ENCODE measurements at regions not wholly inside any gene's neighbourhood (a gene's known extent, or its start where the extent isn't known, plus 50 kb on each side); places are given as distances from the start of the nearest gene placed in this dataset.
"Not testable (repeated sequence)": the region's sequence is repeated elsewhere in the genome, so short reads cannot be mapped to it uniquely, and the experiment has no call there.

DNA sequence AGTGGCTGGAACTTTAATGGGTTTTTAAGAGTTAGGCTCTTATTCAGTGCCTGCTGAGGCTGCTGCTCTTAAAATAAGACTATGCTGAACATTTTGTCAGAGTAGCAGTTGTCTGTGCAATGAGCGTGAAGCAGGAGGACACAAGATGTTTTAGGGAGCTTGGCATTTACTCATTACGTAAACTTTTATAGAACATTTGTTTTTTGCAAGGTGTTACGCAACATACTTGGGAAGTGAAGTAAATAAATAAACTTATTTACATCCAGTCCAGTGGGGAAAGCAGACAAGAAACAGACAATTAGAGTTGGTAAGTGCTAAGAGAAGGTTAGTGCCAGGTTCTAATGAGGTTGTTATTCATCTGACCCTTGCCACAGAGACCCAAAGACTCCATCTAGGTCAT is 226.0 kb downstream of the HINT1 start:
- Mint-ChIP-seq H3K4me1 (ENCODE audit: low read depth) (no peaks in the 10 kb centered on the region), H3K9me3 (no peaks in the 10 kb centered on the region), H3K27me3 (ENCODE audit: low read depth) (peaks cover 6% of the 10 kb centered on the region), H3K4me3 (no peak overlapping the region), H3K36me3 (ENCODE audit: low read depth) (no peaks in the 10 kb centered on the region), H3K27ac (no peak overlapping the region)

DNA sequence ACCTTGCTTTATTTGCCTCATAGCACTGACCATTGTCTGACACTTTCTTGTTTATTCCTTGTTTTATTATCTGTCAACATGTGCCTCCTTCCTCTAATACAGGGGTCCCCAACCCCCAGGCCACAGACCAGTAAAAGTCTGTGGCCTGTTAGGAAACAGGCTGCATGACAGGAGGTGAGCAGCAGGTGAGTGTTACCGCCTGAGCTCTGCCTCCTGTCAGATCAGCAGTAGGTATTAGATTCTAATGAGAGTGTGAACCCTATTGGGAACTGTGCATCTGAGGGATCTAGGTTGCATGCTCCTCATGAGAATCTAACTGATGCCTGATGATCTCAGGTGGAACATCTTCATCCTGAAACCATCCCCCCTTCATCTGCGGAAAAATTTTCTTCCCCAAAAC is 228.0 kb downstream of the HINT1 start:
- Mint-ChIP-seq H3K36me3 (ENCODE audit: low read depth) (no peaks in the 10 kb centered on the region), H3K27me3 (ENCODE audit: low read depth) (no peaks in the 10 kb centered on the region), H3K9me3 (no peaks in the 10 kb centered on the region), H3K4me3 (no peak overlapping the region), H3K4me1 (ENCODE audit: low read depth) (no peaks in the 10 kb centered on the region), H3K27ac (no peak overlapping the region)

DNA sequence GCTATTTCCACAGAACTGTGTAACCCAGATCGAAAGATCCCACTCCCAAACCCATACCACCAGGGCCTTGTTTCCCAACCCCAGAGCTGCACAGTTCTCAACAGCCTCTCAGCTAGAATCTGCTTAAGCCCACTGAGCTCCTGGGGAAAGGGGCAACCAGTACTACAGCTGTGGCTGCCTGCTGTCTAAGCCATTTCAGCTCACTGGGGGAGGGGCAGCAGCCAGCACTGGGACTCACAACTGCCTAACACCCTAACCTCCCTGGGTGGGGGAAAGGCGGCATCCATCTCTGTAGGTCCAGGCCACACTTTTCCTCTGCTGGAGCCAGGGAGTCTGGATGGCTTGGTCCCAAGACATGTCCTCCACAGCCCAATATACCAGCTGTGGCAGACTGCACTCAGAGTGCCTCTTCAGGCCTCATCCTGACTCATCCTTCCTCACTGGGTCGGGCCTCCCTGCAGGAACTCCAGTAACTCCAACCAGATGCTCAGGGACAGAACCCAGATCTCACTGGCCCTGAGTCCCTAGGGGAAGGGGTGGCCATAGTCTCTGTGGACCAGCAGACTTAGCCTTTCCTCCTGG is 241.4 kb downstream of the HINT1 start:
- Mint-ChIP-seq H3K4me1 (ENCODE audit: low read depth) (no peaks in the 10 kb centered on the region), H3K27ac (no peak overlapping the region), H3K27me3 (ENCODE audit: low read depth) (no peaks in the 10 kb centered on the region), H3K36me3 (ENCODE audit: low read depth) (no peaks in the 10 kb centered on the region), H3K4me3 (no peak overlapping the region), H3K9me3 (no peaks in the 10 kb centered on the region)

DNA sequence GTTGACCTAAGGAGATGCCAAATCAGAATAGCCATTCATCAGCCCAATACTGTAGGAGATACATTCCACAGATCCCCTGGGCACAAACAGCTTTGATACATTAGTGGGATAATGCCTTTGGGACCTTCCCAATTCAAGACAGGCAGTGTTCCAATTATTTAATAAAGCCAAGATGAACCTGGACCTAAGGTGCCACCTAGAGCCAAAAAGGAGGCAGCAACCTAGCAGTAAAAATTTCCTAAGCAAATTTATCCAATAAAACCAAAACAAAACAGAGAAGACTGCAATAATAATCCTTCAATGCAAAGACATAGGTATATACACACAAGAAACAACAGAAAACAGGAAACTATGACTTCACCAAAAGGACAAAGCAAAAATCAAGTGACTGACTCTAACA is 253.0 kb downstream of the HINT1 start:
- no peak overlapping the region for H3K4me3 Mint-ChIP-seq
- no peaks in the 10 kb centered on the region for H3K4me1 Mint-ChIP-seq (ENCODE audit: low read depth)
- H3K9me3 Mint-ChIP-seq, result no peaks in the 10 kb centered on the region
- H3K36me3 Mint-ChIP-seq (ENCODE audit: low read depth), result no peaks in the 10 kb centered on the region
- H3K27ac Mint-ChIP-seq, result no peak overlapping the region
- H3K27me3 Mint-ChIP-seq (ENCODE audit: low read depth), result no peaks in the 10 kb centered on the region

DNA sequence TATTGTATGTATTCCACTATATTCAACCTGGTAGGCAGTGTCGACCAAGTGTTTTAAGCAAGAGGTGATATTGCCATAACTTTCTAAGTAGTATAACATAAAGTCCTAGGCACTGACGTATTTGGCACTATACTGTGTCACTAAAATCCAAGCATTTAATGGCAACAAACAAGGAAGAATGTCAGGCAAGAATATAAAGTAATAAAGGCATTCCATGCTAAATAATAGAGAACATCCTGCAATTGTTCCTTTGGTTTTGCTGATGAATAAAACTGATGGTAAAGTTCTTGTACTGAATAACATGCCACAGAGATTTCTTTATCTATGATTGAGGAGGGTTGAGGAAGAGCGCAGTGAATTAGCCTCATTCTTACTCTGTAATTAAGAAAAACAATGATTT is 256.9 kb downstream of the HINT1 start:
- Mint-ChIP-seq H3K36me3 (ENCODE audit: low read depth) (no peaks in the 10 kb centered on the region), H3K4me1 (ENCODE audit: low read depth) (no peaks in the 10 kb centered on the region), H3K9me3 (no peaks in the 10 kb centered on the region), H3K4me3 (no peak overlapping the region), H3K27ac (no peak overlapping the region), H3K27me3 (ENCODE audit: low read depth) (peaks cover 5% of the 10 kb centered on the region)

DNA sequence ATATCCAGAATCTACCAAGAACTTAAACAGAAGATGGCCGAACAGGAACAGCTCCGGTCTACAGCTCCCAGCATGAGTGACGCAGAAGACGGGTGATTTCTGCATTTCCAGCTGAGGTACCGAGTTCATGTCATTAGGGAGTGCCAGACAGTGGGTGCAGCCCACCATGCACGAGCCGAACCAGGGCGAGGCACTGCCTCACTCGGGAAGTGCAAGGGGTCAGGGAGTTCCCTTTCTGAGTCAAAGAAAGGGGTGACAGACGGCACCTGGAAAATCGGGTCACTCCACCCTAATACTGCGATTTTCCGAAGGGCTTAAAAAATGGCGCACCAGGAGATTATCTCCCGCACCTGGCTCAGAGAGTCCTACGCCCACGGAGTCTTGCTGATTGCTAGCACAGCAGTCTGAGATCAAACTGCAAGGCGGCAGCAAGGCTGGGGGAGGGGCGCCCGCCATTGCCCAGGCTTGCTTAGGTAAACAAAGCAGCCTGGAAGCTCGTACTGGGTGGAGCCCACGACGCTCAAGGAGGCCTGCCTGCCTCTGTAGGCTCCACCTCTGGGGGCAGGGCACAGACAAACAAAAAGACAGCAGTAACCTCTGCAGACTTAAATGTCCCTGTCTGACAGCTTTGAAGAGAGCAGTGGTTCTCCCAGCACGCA is 267.4 kb downstream of the HINT1 start:
- H3K27me3 Mint-ChIP-seq (ENCODE audit: low read depth); H3K4me3 Mint-ChIP-seq; H3K36me3 Mint-ChIP-seq (ENCODE audit: low read depth); H3K27ac Mint-ChIP-seq; H3K4me1 Mint-ChIP-seq (ENCODE audit: low read depth): not testable (repeated sequence)
- peaks cover 17% of the 10 kb centered on the region for H3K9me3 Mint-ChIP-seq

DNA sequence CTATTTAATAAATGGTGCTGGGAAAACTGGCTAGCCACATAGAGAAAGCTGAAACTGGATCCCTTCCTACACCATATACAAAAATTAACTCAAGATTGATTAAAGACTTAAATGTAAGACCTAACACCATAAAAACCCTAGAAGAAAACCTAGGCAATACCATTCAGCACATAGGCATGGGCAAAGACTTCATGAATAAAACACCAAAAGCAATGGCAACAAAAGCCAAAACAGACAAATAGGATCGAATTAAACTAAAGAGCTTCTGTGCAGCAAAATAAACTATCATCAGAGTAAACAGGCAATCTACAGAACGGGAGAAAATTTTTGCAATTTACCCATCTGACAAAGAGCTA is 267.9 kb downstream of the HINT1 start:
- not testable (repeated sequence) for H3K36me3 Mint-ChIP-seq (ENCODE audit: low read depth); H3K4me1 Mint-ChIP-seq (ENCODE audit: low read depth); H3K27ac Mint-ChIP-seq; H3K4me3 Mint-ChIP-seq; H3K27me3 Mint-ChIP-seq (ENCODE audit: low read depth)
- H3K9me3 Mint-ChIP-seq, result peaks cover 17% of the 10 kb centered on the region

DNA sequence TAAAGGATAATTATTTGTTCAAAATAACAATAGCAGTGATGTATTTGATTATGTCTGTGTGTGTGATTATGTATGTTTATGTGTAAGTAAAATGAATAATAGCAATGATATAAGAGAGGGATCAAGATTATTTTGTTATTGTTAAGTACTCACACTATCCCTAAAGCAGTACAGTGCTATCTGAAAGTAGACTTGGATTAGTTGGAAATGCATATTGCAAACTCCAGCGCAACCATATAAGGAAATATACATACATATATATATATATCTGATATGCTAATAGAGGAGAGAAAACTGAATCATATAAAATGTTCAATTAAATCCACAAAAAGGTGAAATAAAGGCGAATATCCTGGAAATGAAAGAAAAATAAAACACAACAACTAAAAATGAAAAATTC is 268.4 kb downstream of the HINT1 start:
- no peak overlapping the region for H3K4me3 Mint-ChIP-seq
- H3K27ac Mint-ChIP-seq, result no peak overlapping the region
- H3K4me1 Mint-ChIP-seq (ENCODE audit: low read depth), result no peaks in the 10 kb centered on the region
- H3K27me3 Mint-ChIP-seq (ENCODE audit: low read depth), result no peaks in the 10 kb centered on the region
- H3K9me3 Mint-ChIP-seq, result peaks cover 17% of the 10 kb centered on the region
- H3K36me3 Mint-ChIP-seq (ENCODE audit: low read depth), result no peaks in the 10 kb centered on the region

DNA sequence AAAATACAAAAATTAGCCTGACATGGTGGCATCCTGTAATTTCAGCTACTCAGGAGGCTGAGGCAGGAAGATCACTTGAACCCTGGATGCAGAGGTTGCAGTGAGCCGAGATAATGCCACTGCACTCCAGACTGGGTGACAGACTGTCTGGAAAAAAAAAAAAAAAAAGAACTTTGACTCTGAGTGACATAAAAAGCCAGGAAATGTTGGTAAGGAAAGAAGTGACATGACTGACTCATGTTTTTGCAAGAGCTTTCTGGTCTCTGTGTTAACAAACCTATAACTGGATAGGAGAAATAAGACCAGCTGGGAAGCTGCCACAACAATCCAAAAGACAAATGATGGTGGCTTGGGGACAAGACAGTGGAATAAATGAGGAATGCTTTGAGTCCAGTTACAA is 272.1 kb downstream of the HINT1 start:
- Mint-ChIP-seq H3K27me3 (ENCODE audit: low read depth) (peaks cover under 1% of the 10 kb centered on the region), H3K4me1 (ENCODE audit: low read depth) (no peaks in the 10 kb centered on the region), H3K4me3 (no peak overlapping the region), H3K9me3 (peaks cover 13% of the 10 kb centered on the region), H3K36me3 (ENCODE audit: low read depth) (no peaks in the 10 kb centered on the region), H3K27ac (no peak overlapping the region)

DNA sequence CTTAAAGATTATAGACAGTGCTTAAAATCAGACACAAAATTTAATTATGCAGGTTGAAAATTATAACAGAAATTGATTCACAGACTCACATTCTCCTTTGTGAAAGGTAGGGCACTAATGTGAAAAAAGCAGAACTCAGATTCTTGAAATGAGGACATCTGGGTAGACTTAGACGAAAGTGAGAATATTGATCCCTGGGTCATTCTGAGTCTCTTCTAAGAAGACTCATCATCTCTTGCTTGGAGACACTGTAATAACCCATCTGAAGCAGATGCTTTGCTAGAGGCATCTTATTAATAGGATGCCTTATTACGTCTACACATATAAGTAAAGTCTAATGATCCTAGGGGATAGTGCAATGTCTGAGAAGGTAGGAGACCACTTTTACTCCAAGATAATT is 274.4 kb downstream of the HINT1 start:
- Mint-ChIP-seq H3K27me3 (ENCODE audit: low read depth) (peaks cover 13% of the 10 kb centered on the region), H3K9me3 (peaks cover 4% of the 10 kb centered on the region), H3K36me3 (ENCODE audit: low read depth) (no peaks in the 10 kb centered on the region), H3K4me1 (ENCODE audit: low read depth) (no peaks in the 10 kb centered on the region), H3K27ac (no peak overlapping the region), H3K4me3 (no peak overlapping the region)

DNA sequence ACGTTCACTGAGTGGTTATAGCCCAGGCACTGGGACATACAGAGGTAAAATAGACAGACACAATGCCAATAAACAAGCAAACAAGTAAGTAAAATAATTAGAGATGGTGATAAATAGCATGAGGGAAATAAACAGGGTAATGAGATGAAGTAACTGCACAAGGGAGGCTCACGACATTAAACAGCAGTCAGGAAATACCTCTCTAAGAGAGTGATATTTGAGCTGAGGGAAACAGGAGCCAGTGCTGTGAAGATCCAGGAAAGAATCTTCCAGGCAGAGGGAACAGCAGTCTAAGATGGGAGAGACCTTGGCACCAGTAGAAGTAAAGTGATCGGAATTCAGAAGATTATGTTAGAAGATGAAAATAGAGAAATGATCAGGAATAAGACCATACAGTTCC is 279.4 kb downstream of the HINT1 start:
- Mint-ChIP-seq H3K4me3 (no peak overlapping the region), H3K36me3 (ENCODE audit: low read depth) (no peaks in the 10 kb centered on the region), H3K27me3 (ENCODE audit: low read depth) (peaks cover 13% of the 10 kb centered on the region), H3K4me1 (ENCODE audit: low read depth) (no peaks in the 10 kb centered on the region), H3K27ac (no peak overlapping the region), H3K9me3 (no peaks in the 10 kb centered on the region)

DNA sequence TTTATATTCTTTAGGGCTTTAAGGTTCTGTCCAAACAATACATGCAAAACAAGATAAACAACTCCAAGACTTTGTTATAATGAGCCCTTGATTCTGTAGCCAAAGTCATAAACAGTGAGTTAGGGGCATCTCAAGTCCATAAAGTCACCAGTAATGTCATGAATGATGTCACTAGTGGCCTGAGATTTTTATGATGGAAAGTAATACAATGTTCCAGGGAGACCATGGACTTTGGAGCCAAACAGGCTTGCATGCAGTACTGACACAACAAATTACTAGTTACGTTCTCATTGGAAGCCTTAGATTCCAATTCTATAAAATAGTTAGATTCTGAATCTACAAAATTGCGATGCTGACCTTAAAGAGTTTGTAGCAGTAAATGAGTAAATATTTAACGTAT is 280.0 kb downstream of the HINT1 start:
- H3K4me3 Mint-ChIP-seq, result no peak overlapping the region
- H3K27ac Mint-ChIP-seq, result no peak overlapping the region
- peaks cover 13% of the 10 kb centered on the region for H3K27me3 Mint-ChIP-seq (ENCODE audit: low read depth)
- H3K36me3 Mint-ChIP-seq (ENCODE audit: low read depth), result no peaks in the 10 kb centered on the region
- no peaks in the 10 kb centered on the region for H3K4me1 Mint-ChIP-seq (ENCODE audit: low read depth)
- H3K9me3 Mint-ChIP-seq, result no peaks in the 10 kb centered on the region

DNA sequence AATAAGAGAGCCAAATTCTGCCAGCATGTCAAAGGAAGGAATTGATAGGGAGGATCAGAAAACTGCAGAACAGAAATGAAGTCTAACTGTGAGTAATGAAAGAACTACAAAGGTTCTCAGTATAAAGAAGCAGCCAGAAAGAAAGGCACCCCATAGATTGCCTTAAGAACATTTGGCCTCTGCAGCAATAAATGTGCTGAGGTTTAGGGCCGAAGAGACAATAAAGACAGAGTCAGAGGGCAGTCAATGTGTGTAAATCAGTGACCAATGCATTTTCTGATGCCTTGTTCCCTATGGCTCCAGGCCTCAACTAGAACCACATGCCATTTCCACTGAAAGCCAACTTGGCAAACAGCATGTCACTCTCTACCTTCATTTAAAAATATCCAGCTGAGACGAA is 281.0 kb downstream of the HINT1 start:
- no peaks in the 10 kb centered on the region for H3K4me1 Mint-ChIP-seq (ENCODE audit: low read depth)
- no peaks in the 10 kb centered on the region for H3K36me3 Mint-ChIP-seq (ENCODE audit: low read depth)
- H3K9me3 Mint-ChIP-seq, result no peaks in the 10 kb centered on the region
- H3K4me3 Mint-ChIP-seq, result no peak overlapping the region
- H3K27ac Mint-ChIP-seq, result no peak overlapping the region
- peaks cover 13% of the 10 kb centered on the region for H3K27me3 Mint-ChIP-seq (ENCODE audit: low read depth)

DNA sequence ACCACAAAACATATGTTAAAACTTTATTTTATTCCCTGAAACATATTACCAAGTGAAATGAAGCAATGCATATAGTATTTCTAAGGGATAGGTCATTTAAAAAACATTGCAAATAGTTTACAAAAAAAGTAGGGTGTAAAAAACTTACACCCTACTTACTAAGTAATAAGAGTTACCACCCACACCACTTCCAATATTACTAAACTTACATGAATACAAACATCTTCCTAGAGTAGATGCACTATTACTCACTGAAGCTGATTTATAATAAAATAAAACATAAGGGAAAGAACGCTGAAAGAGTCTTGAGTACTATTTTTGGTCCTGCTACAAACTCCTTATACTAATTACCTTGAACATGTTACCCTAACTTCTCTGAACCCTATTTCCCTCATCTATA is 289.4 kb downstream of the HINT1 start:
- no peak overlapping the region for H3K4me3 Mint-ChIP-seq
- H3K4me1 Mint-ChIP-seq (ENCODE audit: low read depth), result no peaks in the 10 kb centered on the region
- H3K27me3 Mint-ChIP-seq (ENCODE audit: low read depth), result no peaks in the 10 kb centered on the region
- no peaks in the 10 kb centered on the region for H3K36me3 Mint-ChIP-seq (ENCODE audit: low read depth)
- no peak overlapping the region for H3K27ac Mint-ChIP-seq
- H3K9me3 Mint-ChIP-seq, result no peaks in the 10 kb centered on the region

DNA sequence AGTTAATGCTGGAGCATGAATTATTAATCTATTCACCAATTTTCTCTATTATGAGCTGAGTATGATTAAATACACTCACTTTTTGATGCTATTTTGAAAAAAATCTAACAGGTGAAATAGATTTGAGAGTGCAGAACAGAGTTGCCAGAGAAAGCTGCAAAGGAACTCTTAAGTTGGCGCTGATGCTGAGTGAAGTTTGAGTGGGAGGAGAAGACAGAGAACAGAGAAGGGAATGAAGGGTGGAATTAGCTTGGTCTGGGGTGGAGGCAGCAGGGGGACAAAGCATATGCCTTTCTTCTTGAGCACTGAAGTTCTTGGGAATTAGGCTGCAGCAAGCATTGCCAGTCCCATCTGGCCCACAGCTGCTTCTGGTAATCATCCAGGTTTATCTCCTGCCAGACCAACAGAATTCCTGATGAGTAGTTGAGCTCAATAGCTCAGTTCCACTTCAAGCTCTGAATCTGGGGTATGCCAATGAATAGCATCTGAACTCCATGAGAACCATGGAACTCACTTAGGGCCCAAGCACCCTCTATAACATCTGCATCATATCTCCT is 290.1 kb downstream of the HINT1 start:
- Mint-ChIP-seq H3K9me3 (no peaks in the 10 kb centered on the region), H3K4me3 (no peak overlapping the region), H3K36me3 (ENCODE audit: low read depth) (no peaks in the 10 kb centered on the region), H3K27ac (no peak overlapping the region), H3K27me3 (ENCODE audit: low read depth) (no peaks in the 10 kb centered on the region), H3K4me1 (ENCODE audit: low read depth) (no peaks in the 10 kb centered on the region)

Data from T-helper 1 cell treated with Interleukin-12 subunit alpha and Interleukin-12 subunit beta and Interleukin-4 antibody, amounts not matched to agents 30 μg/mL and 1 μg/mL, for 36 hours (primary cell).